GM12872 (cell line): ENCODE measurements at regions not wholly inside any gene's neighbourhood (a gene's known extent, or its start where the extent isn't known, plus 50 kb on each side); places are given as distances from the start of the nearest gene placed in this dataset.

Source experiments
- CTCF ChIP-seq: IDR thresholded peaks from 3 replicates; pipeline ENCODE4 v1.5.1; 2011; ENCODE audit warnings: low read depth, mild to moderate bottlenecking, low read length, moderate library complexity; ENCODE audit not compliant: insufficient read depth

- no peak for TF ChIP-seq CTCF
These were observed 72.9 kb upstream of the NAMPT start for GRCh38 chr7:106357675-106358074.

- TF ChIP-seq CTCF: no peak
These were observed 70.0 kb upstream of the NAMPT start for GRCh38 chr7:106354822-106355221.

GRCh38 chr7:106353944-106354343 lies 69.2 kb upstream of the NAMPT start:
- no peak for TF ChIP-seq CTCF

- TF ChIP-seq CTCF: no peak
These were observed 63.4 kb upstream of the NAMPT start for GRCh38 chr7:106348231-106348630.

- no peak for TF ChIP-seq CTCF
These were observed 62.5 kb upstream of the NAMPT start for GRCh38 chr7:106347229-106347833.

GRCh38 chr7:106346678-106347217 lies 62.0 kb upstream of the NAMPT start:
- TF ChIP-seq CTCF: no peak

- no peak for TF ChIP-seq CTCF
These were observed 61.4 kb upstream of the NAMPT start for GRCh38 chr7:106346167-106346677.
